ENCODE measurements at regions not wholly inside any gene's neighbourhood (a gene's known extent, or its start where the extent isn't known, plus 50 kb on each side); places are given as distances from the start of the nearest gene placed in this dataset.

DNA sequence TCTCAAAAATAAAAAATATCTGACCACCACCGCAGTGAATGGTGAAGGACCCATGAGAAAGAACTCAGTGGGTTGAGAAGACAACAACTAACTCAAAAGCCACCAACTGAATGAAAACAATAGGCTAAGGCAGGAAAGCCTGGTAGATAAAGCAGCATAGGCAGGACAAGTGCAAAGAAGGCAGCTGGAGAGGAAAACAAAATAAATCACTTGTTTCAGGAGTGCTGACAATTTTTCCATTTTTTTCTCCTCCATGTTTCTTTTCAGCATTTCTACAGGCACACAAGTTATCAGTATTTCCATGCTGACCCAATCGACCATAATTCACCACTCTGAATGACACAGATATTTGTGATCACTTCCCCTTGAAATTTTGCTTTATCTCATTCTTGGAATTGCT, 597.8 kb downstream of the LIG4 start:
- H3K9me2 ChIP-seq (replicated peaks; ENCODE audit: low read length): no peaks in the 10 kb centered on the region
- no peak for ATAC-seq
- TF ChIP-seq, protein P1, sequence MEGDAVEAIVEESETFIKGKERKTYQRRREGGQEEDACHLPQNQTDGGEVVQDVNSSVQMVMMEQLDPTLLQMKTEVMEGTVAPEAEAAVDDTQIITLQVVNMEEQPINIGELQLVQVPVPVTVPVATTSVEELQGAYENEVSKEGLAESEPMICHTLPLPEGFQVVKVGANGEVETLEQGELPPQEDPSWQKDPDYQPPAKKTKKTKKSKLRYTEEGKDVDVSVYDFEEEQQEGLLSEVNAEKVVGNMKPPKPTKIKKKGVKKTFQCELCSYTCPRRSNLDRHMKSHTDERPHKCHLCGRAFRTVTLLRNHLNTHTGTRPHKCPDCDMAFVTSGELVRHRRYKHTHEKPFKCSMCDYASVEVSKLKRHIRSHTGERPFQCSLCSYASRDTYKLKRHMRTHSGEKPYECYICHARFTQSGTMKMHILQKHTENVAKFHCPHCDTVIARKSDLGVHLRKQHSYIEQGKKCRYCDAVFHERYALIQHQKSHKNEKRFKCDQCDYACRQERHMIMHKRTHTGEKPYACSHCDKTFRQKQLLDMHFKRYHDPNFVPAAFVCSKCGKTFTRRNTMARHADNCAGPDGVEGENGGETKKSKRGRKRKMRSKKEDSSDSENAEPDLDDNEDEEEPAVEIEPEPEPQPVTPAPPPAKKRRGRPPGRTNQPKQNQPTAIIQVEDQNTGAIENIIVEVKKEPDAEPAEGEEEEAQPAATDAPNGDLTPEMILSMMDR (conservative IDR thresholded peaks at IDR 0.05; ENCODE audit: low read depth, low read length): no peak
- no peak for TF ChIP-seq EZH2 (IDR thresholded peaks at IDR 0.05; ENCODE audit: low read length, unreplicated experiment)
- TF ChIP-seq EZH2phosphoT487 (IDR thresholded peaks at IDR 0.05; ENCODE audit: borderline replicate concordance, low read length): no peak
- no peak overlapping the region for H3K9ac ChIP-seq (ENCODE audit: low read length)
- intact Hi-C loops (cut with micrococcal nuclease): no loop called here
- H3K79me2 ChIP-seq (ENCODE audit: low read length): no peaks in the 10 kb centered on the region
- H3K4me2 ChIP-seq (ENCODE audit: low read length): no peak overlapping the region
- H4K20me1 ChIP-seq (ENCODE audit: low read length): no peaks in the 10 kb centered on the region
- H3K27ac ChIP-seq (ENCODE audit: low read length): no peak overlapping the region
- H3K36me3 ChIP-seq (ENCODE audit: low read depth, low read length): no peaks in the 10 kb centered on the region
- H3K4me3 ChIP-seq (ENCODE audit: low read length): no peak overlapping the region
- H3F3A ChIP-seq (ENCODE audit: low read length, unreplicated experiment): no peaks in the 10 kb centered on the region
- no peaks in the 10 kb centered on the region for H3K4me1 ChIP-seq (ENCODE audit: insufficient read depth, low read length)
- no TSS peak for BruUV-seq (replicated peaks)
- H2AFZ ChIP-seq (ENCODE audit: low read length): no peak overlapping the region
- H3K9me3 ChIP-seq (ENCODE audit: low read length): no peaks in the 10 kb centered on the region
- DNase-seq: no peak
- ChIA-PET POLR2A (ENCODE audit: unreplicated experiment) (no interaction called here), CTCF (no interaction called here)
- no peaks in the 10 kb centered on the region for H3K27me3 ChIP-seq (ENCODE audit: low read length)

DNA sequence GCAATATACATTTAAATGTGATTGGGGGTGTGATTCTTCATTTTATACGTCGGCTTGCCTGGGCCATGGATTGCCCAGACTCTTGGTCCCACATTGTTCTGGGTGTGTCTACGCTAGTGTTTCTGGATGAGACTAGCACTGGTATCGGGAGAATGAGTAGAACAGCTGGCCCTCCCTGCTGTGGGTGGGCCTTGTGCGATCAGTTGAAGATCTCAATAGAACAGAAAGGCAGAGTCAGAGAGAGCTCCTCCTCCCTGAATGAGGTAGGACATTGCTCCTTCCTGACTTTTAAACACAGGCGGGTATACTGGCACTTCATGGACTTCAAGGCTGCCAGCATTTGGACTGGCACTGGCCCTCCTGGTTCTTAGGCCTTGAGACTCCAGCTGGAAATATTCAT, 603.0 kb downstream of the LIG4 start:
- H4K20me1 ChIP-seq (ENCODE audit: low read length): no peaks in the 10 kb centered on the region
- H3K9me3 ChIP-seq (ENCODE audit: low read length): no peaks in the 10 kb centered on the region
- no peaks in the 10 kb centered on the region for H3F3A ChIP-seq (ENCODE audit: low read length, unreplicated experiment)
- BruUV-seq (replicated peaks): no TSS peak
- H3K4me3 ChIP-seq (ENCODE audit: low read length): no peak overlapping the region
- ChIA-PET CTCF (no interaction called here), POLR2A (ENCODE audit: unreplicated experiment) (no interaction called here)
- TF ChIP-seq EZH2phosphoT487 (IDR thresholded peaks at IDR 0.05; ENCODE audit: borderline replicate concordance, low read length) (no peak), EZH2 (IDR thresholded peaks at IDR 0.05; ENCODE audit: low read length, unreplicated experiment) (no peak)
- TF ChIP-seq, protein P1 (conservative IDR thresholded peaks at IDR 0.05; ENCODE audit: low read depth, low read length): no peak
- no peaks in the 10 kb centered on the region for H3K27me3 ChIP-seq (ENCODE audit: low read length)
- H3K9ac ChIP-seq (ENCODE audit: low read length): no peak overlapping the region
- H3K4me2 ChIP-seq (ENCODE audit: low read length): no peak overlapping the region
- ATAC-seq (no peak), DNase-seq (no peak)
- H3K27ac ChIP-seq (ENCODE audit: low read length): no peak overlapping the region
- H2AFZ ChIP-seq (ENCODE audit: low read length): no peak overlapping the region
- no peaks in the 10 kb centered on the region for H3K79me2 ChIP-seq (ENCODE audit: low read length)
- H3K36me3 ChIP-seq (ENCODE audit: low read depth, low read length): no peaks in the 10 kb centered on the region
- no peaks in the 10 kb centered on the region for H3K9me2 ChIP-seq (replicated peaks; ENCODE audit: low read length)
- intact Hi-C loops (cut with micrococcal nuclease): no loop called here
- H3K4me1 ChIP-seq (ENCODE audit: insufficient read depth, low read length): no peaks in the 10 kb centered on the region

DNA sequence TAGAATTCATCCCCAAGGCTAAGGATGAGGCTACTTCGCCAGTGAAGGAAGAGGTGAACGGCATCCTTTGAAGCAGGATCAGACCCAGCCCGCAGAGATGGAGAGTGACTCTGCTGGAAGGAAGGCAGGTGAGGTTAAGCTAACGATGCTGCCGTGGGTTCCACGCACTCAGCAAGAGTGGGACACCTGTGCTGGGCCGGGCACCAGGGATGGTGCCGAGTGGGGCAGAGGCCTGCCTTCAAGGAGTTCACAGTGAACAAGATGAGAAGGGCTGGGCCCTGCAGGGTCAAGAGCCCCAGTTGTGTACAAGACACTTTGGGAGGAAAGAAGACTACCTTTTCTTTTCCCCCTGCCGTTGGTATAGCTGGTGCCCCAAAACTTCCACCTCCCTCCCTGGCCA, 606.6 kb downstream of the LIG4 start:
- DNase-seq: no peak
- Histone ChIP-seq H3K27me3 (ENCODE audit: low read length) (no peaks in the 10 kb centered on the region), H2AFZ (ENCODE audit: low read length) (no peak overlapping the region), H3K4me3 (ENCODE audit: low read length) (no peak overlapping the region), H4K20me1 (ENCODE audit: low read length) (no peaks in the 10 kb centered on the region), H3K9ac (ENCODE audit: low read length) (no peak overlapping the region), H3K9me2 (replicated peaks; ENCODE audit: low read length) (no peaks in the 10 kb centered on the region), H3K79me2 (ENCODE audit: low read length) (no peaks in the 10 kb centered on the region), H3F3A (ENCODE audit: low read length, unreplicated experiment) (no peaks in the 10 kb centered on the region), H3K9me3 (ENCODE audit: low read length) (no peaks in the 10 kb centered on the region), H3K4me2 (ENCODE audit: low read length) (no peak overlapping the region), H3K4me1 (ENCODE audit: insufficient read depth, low read length) (no peaks in the 10 kb centered on the region), H3K36me3 (ENCODE audit: low read depth, low read length) (no peaks in the 10 kb centered on the region), H3K27ac (ENCODE audit: low read length) (no peak overlapping the region)
- BruUV-seq (replicated peaks): no TSS peak
- TF ChIP-seq EZH2 (IDR thresholded peaks at IDR 0.05; ENCODE audit: low read length, unreplicated experiment) (no peak), EZH2phosphoT487 (IDR thresholded peaks at IDR 0.05; ENCODE audit: borderline replicate concordance, low read length) (no peak)
- TF ChIP-seq, protein P1 (conservative IDR thresholded peaks at IDR 0.05; ENCODE audit: low read depth, low read length): no peak
- intact Hi-C loops (cut with micrococcal nuclease): no loop called here
- ChIA-PET CTCF (no interaction called here), POLR2A (ENCODE audit: unreplicated experiment) (no interaction called here)
- ATAC-seq: no peak

All from PC-3 (cell line).